A549 (cell line): ENCODE measurements at regions not wholly inside any gene's neighbourhood (a gene's known extent, or its start where the extent isn't known, plus 50 kb on each side); places are given as distances from the start of the nearest gene placed in this dataset.

Source experiments
- RCOR1 ChIP-seq: fragments of 150-350 bp; IDR thresholded peaks from 2 replicates; pipeline ENCODE4 v1.6.1; 2014; ENCODE audit warnings: antibody characterized with exemption, low read length, low read depth
- TF ChIP-seq, protein P1 (sequence below): fragments of >200 bp; sonication (Bioruptor Twin); formaldehyde crosslinking; IDR thresholded peaks from 3 replicates; pipeline ENCODE4 v1.5.1; 2016

GRCh38 chr2:16172324-16173175 lies 232.2 kb downstream of the MYCN start:
- no peak for TF ChIP-seq RCOR1
- TF ChIP-seq, protein P1, sequence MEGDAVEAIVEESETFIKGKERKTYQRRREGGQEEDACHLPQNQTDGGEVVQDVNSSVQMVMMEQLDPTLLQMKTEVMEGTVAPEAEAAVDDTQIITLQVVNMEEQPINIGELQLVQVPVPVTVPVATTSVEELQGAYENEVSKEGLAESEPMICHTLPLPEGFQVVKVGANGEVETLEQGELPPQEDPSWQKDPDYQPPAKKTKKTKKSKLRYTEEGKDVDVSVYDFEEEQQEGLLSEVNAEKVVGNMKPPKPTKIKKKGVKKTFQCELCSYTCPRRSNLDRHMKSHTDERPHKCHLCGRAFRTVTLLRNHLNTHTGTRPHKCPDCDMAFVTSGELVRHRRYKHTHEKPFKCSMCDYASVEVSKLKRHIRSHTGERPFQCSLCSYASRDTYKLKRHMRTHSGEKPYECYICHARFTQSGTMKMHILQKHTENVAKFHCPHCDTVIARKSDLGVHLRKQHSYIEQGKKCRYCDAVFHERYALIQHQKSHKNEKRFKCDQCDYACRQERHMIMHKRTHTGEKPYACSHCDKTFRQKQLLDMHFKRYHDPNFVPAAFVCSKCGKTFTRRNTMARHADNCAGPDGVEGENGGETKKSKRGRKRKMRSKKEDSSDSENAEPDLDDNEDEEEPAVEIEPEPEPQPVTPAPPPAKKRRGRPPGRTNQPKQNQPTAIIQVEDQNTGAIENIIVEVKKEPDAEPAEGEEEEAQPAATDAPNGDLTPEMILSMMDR = no peak
